Progenitor cell of endocrine pancreas (in vitro differentiated cells): ENCODE measurements at regions not wholly inside any gene's neighbourhood (a gene's known extent, or its start where the extent isn't known, plus 50 kb on each side); places are given as distances from the start of the nearest gene placed in this dataset.

Experiments used
- DNase-seq: peaks from one replicate; pipeline ENCODE4 v3.0.0; 2021; ENCODE audit warnings: low spot score; ENCODE audit not compliant: unreplicated experiment
- H3K27ac Mint-ChIP-seq: 2 replicates; pipeline ENCODE4 v1.8.0; 2021; ENCODE audit warnings: mild to moderate bottlenecking, moderate library complexity, mixed read lengths
- H3K27me3 Mint-ChIP-seq: 2 replicates; pipeline ENCODE4 v1.8.0; 2021; ENCODE audit warnings: mixed read lengths
- H3K36me3 Mint-ChIP-seq: 2 replicates; pipeline ENCODE4 v1.8.0; 2022; ENCODE audit warnings: mixed read lengths; ENCODE audit not compliant: insufficient read depth
- H3K4me1 Mint-ChIP-seq: 2 replicates; pipeline ENCODE4 v1.8.0; 2021; ENCODE audit warnings: low read depth, mixed read lengths
- H3K4me3 Mint-ChIP-seq: 2 replicates; pipeline ENCODE4 v1.8.0; 2021; ENCODE audit warnings: low read depth, mild to moderate bottlenecking, moderate library complexity, mixed read lengths
- H3K9me3 Mint-ChIP-seq: 2 replicates; pipeline ENCODE4 v1.8.0; 2021; ENCODE audit warnings: low read depth, mixed read lengths
- CTCF ChIP-seq: fragments of 200-600 bp; sonication (generic); IDR thresholded peaks from one replicate; pipeline ENCODE4 v1.5.0; 2021; ENCODE audit warnings: antibody characterized with exemption, mild to moderate bottlenecking; ENCODE audit not compliant: unreplicated experiment

GRCh38 chr15:99902248-99902928 is 169.2 kb upstream of the LYSMD4 start:
- no peaks in the 10 kb centered on the region for H3K36me3 Mint-ChIP-seq
- no peak for TF ChIP-seq CTCF
- no peak overlapping the region for H3K27ac Mint-ChIP-seq
- DNase-seq, result no peak
- H3K27me3 Mint-ChIP-seq, result no peaks in the 10 kb centered on the region
- peaks cover 6% of the 10 kb centered on the region for H3K9me3 Mint-ChIP-seq
- H3K4me3 Mint-ChIP-seq, result no peak overlapping the region
- H3K4me1 Mint-ChIP-seq, result peaks cover 2% of the 10 kb centered on the region

GRCh38 chr15:99895956-99896311 is 162.7 kb upstream of the LYSMD4 start:
- no peak for DNase-seq
- no peak overlapping the region for H3K27ac Mint-ChIP-seq
- H3K27me3 Mint-ChIP-seq, result no peaks in the 10 kb centered on the region
- no peak overlapping the region for H3K4me3 Mint-ChIP-seq
- no peak for TF ChIP-seq CTCF
- H3K9me3 Mint-ChIP-seq, result peaks cover 6% of the 10 kb centered on the region
- peaks cover 2% of the 10 kb centered on the region for H3K4me1 Mint-ChIP-seq
- no peaks in the 10 kb centered on the region for H3K36me3 Mint-ChIP-seq

GRCh38 chr15:99895189-99895955 is 162.1 kb upstream of the LYSMD4 start:
- no peaks in the 10 kb centered on the region for H3K27me3 Mint-ChIP-seq
- TF ChIP-seq CTCF, result no peak
- peaks cover 2% of the 10 kb centered on the region for H3K4me1 Mint-ChIP-seq
- peaks cover 6% of the 10 kb centered on the region for H3K9me3 Mint-ChIP-seq
- H3K4me3 Mint-ChIP-seq, result no peak overlapping the region
- no peaks in the 10 kb centered on the region for H3K36me3 Mint-ChIP-seq
- H3K27ac Mint-ChIP-seq, result no peak overlapping the region
- no peak for DNase-seq

- H3K4me3 Mint-ChIP-seq, result no peak overlapping the region
- peaks cover 10% of the 10 kb centered on the region for H3K9me3 Mint-ChIP-seq
- no peak for TF ChIP-seq CTCF
- H3K27me3 Mint-ChIP-seq, result no peaks in the 10 kb centered on the region
- DNase-seq, result no peak
- H3K27ac Mint-ChIP-seq, result no peak overlapping the region
- no peaks in the 10 kb centered on the region for H3K4me1 Mint-ChIP-seq
- H3K36me3 Mint-ChIP-seq, result no peaks in the 10 kb centered on the region
Observed at GRCh38 chr15:99878835-99879234, 145.6 kb upstream of the LYSMD4 start.

GRCh38 chr15:99873451-99873850 is 140.2 kb upstream of the LYSMD4 start:
- no peak overlapping the region for H3K27ac Mint-ChIP-seq
- H3K27me3 Mint-ChIP-seq, result no peaks in the 10 kb centered on the region
- H3K9me3 Mint-ChIP-seq, result no peaks in the 10 kb centered on the region
- no peaks in the 10 kb centered on the region for H3K36me3 Mint-ChIP-seq
- no peak for TF ChIP-seq CTCF
- no peak for DNase-seq
- H3K4me3 Mint-ChIP-seq, result no peak overlapping the region
- H3K4me1 Mint-ChIP-seq, result no peaks in the 10 kb centered on the region
